ENCODE measurements at regions not wholly inside any gene's neighbourhood (a gene's known extent, or its start where the extent isn't known, plus 50 kb on each side); places are given as distances from the start of the nearest gene placed in this dataset.

- no peak for DNase-seq
Measured at GRCh38 chr10:34866848-34867247, 51.8 kb upstream of the PARD3 start.

Measured in inflammatory macrophage (primary cell).